ENCODE measurements at regions not wholly inside any gene's neighbourhood (a gene's known extent, or its start where the extent isn't known, plus 50 kb on each side); places are given as distances from the start of the nearest gene placed in this dataset.

- TF ChIP-seq, protein P1, sequence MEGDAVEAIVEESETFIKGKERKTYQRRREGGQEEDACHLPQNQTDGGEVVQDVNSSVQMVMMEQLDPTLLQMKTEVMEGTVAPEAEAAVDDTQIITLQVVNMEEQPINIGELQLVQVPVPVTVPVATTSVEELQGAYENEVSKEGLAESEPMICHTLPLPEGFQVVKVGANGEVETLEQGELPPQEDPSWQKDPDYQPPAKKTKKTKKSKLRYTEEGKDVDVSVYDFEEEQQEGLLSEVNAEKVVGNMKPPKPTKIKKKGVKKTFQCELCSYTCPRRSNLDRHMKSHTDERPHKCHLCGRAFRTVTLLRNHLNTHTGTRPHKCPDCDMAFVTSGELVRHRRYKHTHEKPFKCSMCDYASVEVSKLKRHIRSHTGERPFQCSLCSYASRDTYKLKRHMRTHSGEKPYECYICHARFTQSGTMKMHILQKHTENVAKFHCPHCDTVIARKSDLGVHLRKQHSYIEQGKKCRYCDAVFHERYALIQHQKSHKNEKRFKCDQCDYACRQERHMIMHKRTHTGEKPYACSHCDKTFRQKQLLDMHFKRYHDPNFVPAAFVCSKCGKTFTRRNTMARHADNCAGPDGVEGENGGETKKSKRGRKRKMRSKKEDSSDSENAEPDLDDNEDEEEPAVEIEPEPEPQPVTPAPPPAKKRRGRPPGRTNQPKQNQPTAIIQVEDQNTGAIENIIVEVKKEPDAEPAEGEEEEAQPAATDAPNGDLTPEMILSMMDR (IDR thresholded peaks at IDR 0.05), result no peak
- H3K27me3 ChIP-seq (ENCODE audit: insufficient read depth in 3 of 3, low read length in 2 of 3), result no peaks in the 10 kb centered on the region
- no peaks in the 10 kb centered on the region for H3K4me1 ChIP-seq
- H3K27ac ChIP-seq, result no peak overlapping the region
- no peaks in the 10 kb centered on the region for H3K9me3 ChIP-seq
- no peaks in the 10 kb centered on the region for H3K36me3 ChIP-seq (ENCODE audit: insufficient read depth in 1 of 2, low read depth in 1 of 2)
- 57 to 81% (median 67%) methylated on average over 2 of the region's 2 CpGs for WGBS, 3 donors
- no peak overlapping the region for H3K4me3 ChIP-seq
- no peak for DNase-seq
- ATAC-seq, result no peak
- intact Hi-C loops (cut with DNase I), result no loop called here
These were observed 956.8 kb downstream of the TLE1 start for GRCh38 chr9:80732506-80732905.

GRCh38 chr9:80720579-80720978 lies 968.8 kb downstream of the TLE1 start:
- no peak overlapping the region for H3K4me3 ChIP-seq
- H3K4me1 ChIP-seq, result no peaks in the 10 kb centered on the region
- WGBS, 3 donors, result 83 to 85% (median 84%) methylated on average over 1 of the region's 1 CpG
- TF ChIP-seq, protein P1 (IDR thresholded peaks at IDR 0.05), result no peak
- DNase-seq, result no peak
- ATAC-seq, result no peak
- intact Hi-C loops (cut with DNase I), result no loop called here
- no peaks in the 10 kb centered on the region for H3K36me3 ChIP-seq (ENCODE audit: insufficient read depth in 1 of 2, low read depth in 1 of 2)
- no peaks in the 10 kb centered on the region for H3K9me3 ChIP-seq
- no peak overlapping the region for H3K27ac ChIP-seq
- H3K27me3 ChIP-seq (ENCODE audit: insufficient read depth in 3 of 3, low read length in 2 of 3), result no peaks in the 10 kb centered on the region

DNA sequence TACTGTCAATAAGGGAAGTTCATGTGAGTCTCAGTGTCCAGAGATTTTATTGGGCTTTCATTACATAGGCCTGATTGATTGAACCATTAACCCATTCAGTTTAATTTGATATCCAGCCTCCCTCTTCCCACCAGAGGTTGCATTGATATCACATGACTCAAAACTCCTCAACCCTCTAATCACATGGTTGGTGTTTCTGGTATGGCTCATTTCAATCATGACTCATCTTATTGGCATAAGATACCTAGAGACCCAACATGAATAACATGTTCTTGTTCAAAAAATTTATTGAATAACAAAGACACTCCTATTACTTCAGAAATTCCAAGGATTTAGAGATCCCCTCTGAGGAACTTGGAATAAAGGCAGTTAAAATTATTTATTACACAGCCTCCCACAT lies 982.2 kb downstream of the TLE1 start:
- DNase-seq (no peak), ATAC-seq (no peak)
- intact Hi-C loops (cut with DNase I), result no loop called here
- Histone ChIP-seq H3K36me3 (ENCODE audit: insufficient read depth in 1 of 2, low read depth in 1 of 2) (no peaks in the 10 kb centered on the region), H3K4me3 (no peak overlapping the region), H3K27me3 (ENCODE audit: insufficient read depth in 3 of 3, low read length in 2 of 3) (no peaks in the 10 kb centered on the region), H3K27ac (no peak overlapping the region), H3K4me1 (no peaks in the 10 kb centered on the region), H3K9me3 (no peaks in the 10 kb centered on the region)
- TF ChIP-seq, protein P1 (IDR thresholded peaks at IDR 0.05), result no peak

DNA sequence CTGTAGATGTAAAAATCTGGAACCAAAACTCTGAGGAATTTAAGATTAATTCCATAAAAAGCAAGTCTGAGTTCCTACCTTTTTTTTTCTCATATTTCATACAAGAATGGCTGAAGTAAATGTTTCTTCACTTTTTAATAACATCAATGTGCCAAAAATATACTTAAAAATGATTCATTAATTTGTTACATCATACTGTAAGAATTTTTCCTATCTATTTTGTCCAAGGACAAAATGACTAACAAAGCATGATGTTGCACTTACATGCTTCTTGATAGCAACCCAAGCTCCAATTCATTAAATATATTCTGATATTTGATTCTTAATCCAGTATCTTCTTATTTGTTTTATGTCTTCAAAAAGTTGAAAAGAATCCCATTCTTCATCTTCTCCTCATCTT lies 988.3 kb downstream of the TLE1 start:
- Histone ChIP-seq H3K27me3 (ENCODE audit: insufficient read depth in 3 of 3, low read length in 2 of 3) (no peaks in the 10 kb centered on the region), H3K36me3 (ENCODE audit: insufficient read depth in 1 of 2, low read depth in 1 of 2) (no peaks in the 10 kb centered on the region), H3K9me3 (no peaks in the 10 kb centered on the region), H3K4me3 (no peak overlapping the region), H3K27ac (no peak overlapping the region), H3K4me1 (peaks cover 9% of the 10 kb centered on the region)
- intact Hi-C loops (cut with DNase I), result no loop called here
- DNase-seq (no peak), ATAC-seq (no peak)
- TF ChIP-seq, protein P1 (IDR thresholded peaks at IDR 0.05), result no peak

DNA sequence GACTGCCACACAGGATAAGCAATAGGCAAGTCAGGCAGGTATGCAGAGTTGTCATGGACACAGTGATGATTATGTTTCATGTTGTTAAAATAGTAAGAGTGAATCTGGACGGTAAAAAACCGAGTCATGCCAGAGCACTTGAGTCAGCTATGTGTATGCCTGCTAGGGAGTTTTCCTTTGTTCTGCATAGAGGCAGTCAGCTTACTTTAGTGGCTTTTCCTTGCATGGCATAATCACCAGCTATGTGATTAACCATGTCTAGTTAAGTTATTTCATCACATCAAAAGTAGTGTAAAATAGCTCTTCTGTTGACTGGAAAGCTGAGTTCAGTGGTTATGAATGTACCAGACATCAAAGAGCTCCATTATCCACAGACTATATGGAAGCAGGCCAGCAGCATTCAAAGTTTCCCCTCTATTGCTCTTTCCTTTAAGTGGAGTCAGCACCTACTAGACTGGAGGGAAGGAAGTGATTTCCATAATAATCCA lies 989.8 kb downstream of the TLE1 start:
- no peak overlapping the region for H3K27ac ChIP-seq
- intact Hi-C loops (cut with DNase I), result no loop called here
- no peaks in the 10 kb centered on the region for H3K27me3 ChIP-seq (ENCODE audit: insufficient read depth in 3 of 3, low read length in 2 of 3)
- peaks cover 9% of the 10 kb centered on the region for H3K4me1 ChIP-seq
- TF ChIP-seq, protein P1 (IDR thresholded peaks at IDR 0.05), result no peak
- 14 to 22% (median 20%) methylated on average over 2 of the region's 2 CpGs for WGBS, 3 donors
- ATAC-seq, result peak; percentile 49 to 81 (median 72)
- H3K36me3 ChIP-seq (ENCODE audit: insufficient read depth in 1 of 2, low read depth in 1 of 2), result no peaks in the 10 kb centered on the region
- no peak for DNase-seq
- H3K9me3 ChIP-seq, result no peaks in the 10 kb centered on the region
- H3K4me3 ChIP-seq, result no peak overlapping the region
